ENCODE measurements at regions not wholly inside any gene's neighbourhood (a gene's known extent, or its start where the extent isn't known, plus 50 kb on each side); places are given as distances from the start of the nearest gene placed in this dataset.

- Mint-ChIP-seq H3K36me3 (ENCODE audit: low read depth) (no peaks in the 10 kb centered on the region), H3K27ac (peak overlapping the region; percentile 43), H3K4me3 (peak overlapping the region; percentile 36), H3K4me1 (peaks cover 9% of the 10 kb centered on the region), H3K27me3 (peaks cover 34% of the 10 kb centered on the region)
- no peaks in the 10 kb centered on the region for H3K9me3 ChIP-seq (ENCODE audit: control insufficient read depth, low read length, poor library complexity, severe bottlenecking)
- DNase-seq (no peak), ATAC-seq (no peak)
Measured at GRCh38 chr15:77747175-77748077, 114.7 kb upstream of the LINGO1 start.

GRCh38 chr15:77746254-77747174 is 113.8 kb upstream of the LINGO1 start:
- Mint-ChIP-seq H3K27me3 (peaks cover 31% of the 10 kb centered on the region), H3K4me1 (peaks cover 9% of the 10 kb centered on the region), H3K4me3 (no peak overlapping the region), H3K36me3 (ENCODE audit: low read depth) (no peaks in the 10 kb centered on the region), H3K27ac (no peak overlapping the region)
- DNase-seq = no peak
- ATAC-seq = no peak
- no peaks in the 10 kb centered on the region for H3K9me3 ChIP-seq (ENCODE audit: control insufficient read depth, low read length, poor library complexity, severe bottlenecking)

- peaks cover 24% of the 10 kb centered on the region for H3K27me3 Mint-ChIP-seq
- H3K27ac Mint-ChIP-seq = no peak overlapping the region
- no peak for ATAC-seq
- no peak for DNase-seq
- H3K4me1 Mint-ChIP-seq = peaks cover 9% of the 10 kb centered on the region
- H3K9me3 ChIP-seq (ENCODE audit: control insufficient read depth, low read length, poor library complexity, severe bottlenecking) = no peaks in the 10 kb centered on the region
- H3K36me3 Mint-ChIP-seq (ENCODE audit: low read depth) = no peaks in the 10 kb centered on the region
- H3K4me3 Mint-ChIP-seq = no peak overlapping the region
Measured at GRCh38 chr15:77744398-77744797, 111.7 kb upstream of the LINGO1 start.

GRCh38 chr15:77742570-77742969 is 109.9 kb upstream of the LINGO1 start:
- H3K9me3 ChIP-seq (ENCODE audit: control insufficient read depth, low read length, poor library complexity, severe bottlenecking) = no peaks in the 10 kb centered on the region
- Mint-ChIP-seq H3K36me3 (ENCODE audit: low read depth) (peaks cover 7% of the 10 kb centered on the region), H3K27me3 (peaks cover 40% of the 10 kb centered on the region), H3K4me1 (peaks cover 6% of the 10 kb centered on the region), H3K4me3 (no peak overlapping the region), H3K27ac (no peak overlapping the region)
- ATAC-seq (no peak), DNase-seq (no peak)

- peaks cover 44% of the 10 kb centered on the region for H3K27me3 Mint-ChIP-seq
- H3K4me1 Mint-ChIP-seq = peaks cover 2% of the 10 kb centered on the region
- no peaks in the 10 kb centered on the region for H3K9me3 ChIP-seq (ENCODE audit: control insufficient read depth, low read length, poor library complexity, severe bottlenecking)
- no peak overlapping the region for H3K4me3 Mint-ChIP-seq
- peaks cover 7% of the 10 kb centered on the region for H3K36me3 Mint-ChIP-seq (ENCODE audit: low read depth)
- no peak overlapping the region for H3K27ac Mint-ChIP-seq
- no peak for ATAC-seq
- no peak for DNase-seq
Measured at GRCh38 chr15:77742127-77742526, 109.4 kb upstream of the LINGO1 start.

- no peak overlapping the region for H3K4me3 Mint-ChIP-seq
- peaks cover 2% of the 10 kb centered on the region for H3K4me1 Mint-ChIP-seq
- no peaks in the 10 kb centered on the region for H3K9me3 ChIP-seq (ENCODE audit: control insufficient read depth, low read length, poor library complexity, severe bottlenecking)
- peaks cover 7% of the 10 kb centered on the region for H3K36me3 Mint-ChIP-seq (ENCODE audit: low read depth)
- ATAC-seq (no peak), DNase-seq (no peak)
- no peak overlapping the region for H3K27ac Mint-ChIP-seq
- peaks cover 50% of the 10 kb centered on the region for H3K27me3 Mint-ChIP-seq
Measured at GRCh38 chr15:77741106-77741505, 108.4 kb upstream of the LINGO1 start.

- H3K27me3 Mint-ChIP-seq = peaks cover 58% of the 10 kb centered on the region
- no peak for ATAC-seq
- H3K36me3 Mint-ChIP-seq (ENCODE audit: low read depth) = peaks cover 7% of the 10 kb centered on the region
- no peaks in the 10 kb centered on the region for H3K9me3 ChIP-seq (ENCODE audit: control insufficient read depth, low read length, poor library complexity, severe bottlenecking)
- DNase-seq = no peak
- peaks cover 2% of the 10 kb centered on the region for H3K4me1 Mint-ChIP-seq
- no peak overlapping the region for H3K4me3 Mint-ChIP-seq
- no peak overlapping the region for H3K27ac Mint-ChIP-seq
Measured at GRCh38 chr15:77739591-77740378, 107.1 kb upstream of the LINGO1 start.

- Mint-ChIP-seq H3K4me1 (peaks cover 2% of the 10 kb centered on the region), H3K27ac (no peak overlapping the region), H3K27me3 (peaks cover 65% of the 10 kb centered on the region), H3K4me3 (no peak overlapping the region), H3K36me3 (ENCODE audit: low read depth) (peaks cover 7% of the 10 kb centered on the region)
- no peaks in the 10 kb centered on the region for H3K9me3 ChIP-seq (ENCODE audit: control insufficient read depth, low read length, poor library complexity, severe bottlenecking)
- no peak for ATAC-seq
- DNase-seq = no peak
Measured at GRCh38 chr15:77738441-77739302, 106.0 kb upstream of the LINGO1 start.

GRCh38 chr15:77738038-77738370 is 105.3 kb upstream of the LINGO1 start:
- peaks cover 7% of the 10 kb centered on the region for H3K36me3 Mint-ChIP-seq (ENCODE audit: low read depth)
- DNase-seq = no peak
- no peak overlapping the region for H3K27ac Mint-ChIP-seq
- H3K27me3 Mint-ChIP-seq = peaks cover 65% of the 10 kb centered on the region
- no peaks in the 10 kb centered on the region for H3K9me3 ChIP-seq (ENCODE audit: control insufficient read depth, low read length, poor library complexity, severe bottlenecking)
- H3K4me3 Mint-ChIP-seq = no peak overlapping the region
- no peak for ATAC-seq
- H3K4me1 Mint-ChIP-seq = peaks cover 2% of the 10 kb centered on the region

GRCh38 chr15:77737238-77738037 is 104.7 kb upstream of the LINGO1 start:
- Mint-ChIP-seq H3K27ac (no peak overlapping the region), H3K27me3 (peaks cover 67% of the 10 kb centered on the region), H3K4me3 (no peak overlapping the region), H3K36me3 (ENCODE audit: low read depth) (peaks cover 7% of the 10 kb centered on the region), H3K4me1 (peaks cover 2% of the 10 kb centered on the region)
- no peak for ATAC-seq
- no peak for DNase-seq
- no peaks in the 10 kb centered on the region for H3K9me3 ChIP-seq (ENCODE audit: control insufficient read depth, low read length, poor library complexity, severe bottlenecking)

- peaks cover 4% of the 10 kb centered on the region for H3K4me1 Mint-ChIP-seq
- peaks cover 68% of the 10 kb centered on the region for H3K27me3 Mint-ChIP-seq
- no peak for DNase-seq
- H3K9me3 ChIP-seq (ENCODE audit: control insufficient read depth, low read length, poor library complexity, severe bottlenecking) = no peaks in the 10 kb centered on the region
- H3K4me3 Mint-ChIP-seq = no peak overlapping the region
- ATAC-seq = no peak
- peaks cover 10% of the 10 kb centered on the region for H3K36me3 Mint-ChIP-seq (ENCODE audit: low read depth)
- no peak overlapping the region for H3K27ac Mint-ChIP-seq
Measured at GRCh38 chr15:77734306-77734705, 101.6 kb upstream of the LINGO1 start.

Data from T-helper 17 cell (primary cell).